GM21390 (cell line): ENCODE measurements at regions not wholly inside any gene's neighbourhood (a gene's known extent, or its start where the extent isn't known, plus 50 kb on each side); places are given as distances from the start of the nearest gene placed in this dataset.
"Not testable (repeated sequence)": the region's sequence is repeated elsewhere in the genome, so short reads cannot be mapped to it uniquely, and the experiment has no call there.

ENCODE experiments used
- ATAC-seq: cut with Tn5 transposase; IDR thresholded peaks from one replicate; pipeline ENCODE4 v1.9.1; 2021; ENCODE audit not compliant: unreplicated experiment

DNA sequence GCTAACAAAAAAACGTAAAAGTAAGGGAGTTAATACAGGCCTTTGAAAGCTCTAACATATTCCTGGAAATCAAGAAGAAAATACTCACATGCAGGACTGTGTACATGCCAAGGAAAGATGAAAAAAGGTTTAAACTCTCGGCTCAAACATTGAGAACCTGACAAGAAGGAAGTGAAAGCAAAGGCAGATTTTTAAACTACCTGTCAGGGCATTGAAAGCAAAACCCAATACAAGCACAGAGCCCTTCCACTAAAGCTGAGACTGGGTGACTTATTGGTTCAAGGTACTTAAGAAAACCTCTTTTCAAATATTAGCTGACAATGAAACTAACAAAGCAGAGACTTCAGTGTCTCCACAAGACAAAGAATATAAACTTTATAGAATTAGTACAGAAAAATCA, 313.0 kb upstream of the GRID2 start:
- ATAC-seq: peak; percentile 78

DNA sequence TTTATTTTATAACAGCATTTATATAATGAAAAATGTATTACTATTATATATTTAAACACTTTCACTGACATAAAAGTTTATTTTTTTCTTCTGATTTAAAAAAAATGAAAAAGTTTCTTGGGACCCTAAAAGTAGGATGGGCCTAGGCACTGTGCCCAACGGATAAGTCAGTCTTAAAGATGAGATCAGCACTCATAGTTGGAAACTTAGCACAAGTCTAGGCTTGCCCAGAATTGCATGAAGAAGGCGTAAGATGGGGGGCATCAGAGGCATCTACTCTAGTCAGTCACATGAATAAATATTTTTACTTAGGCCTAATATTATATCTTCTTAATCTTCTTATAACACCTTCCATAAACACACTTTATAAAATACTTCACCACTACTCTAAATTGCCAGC, 306.7 kb upstream of the GRID2 start:
- no peak for ATAC-seq

DNA sequence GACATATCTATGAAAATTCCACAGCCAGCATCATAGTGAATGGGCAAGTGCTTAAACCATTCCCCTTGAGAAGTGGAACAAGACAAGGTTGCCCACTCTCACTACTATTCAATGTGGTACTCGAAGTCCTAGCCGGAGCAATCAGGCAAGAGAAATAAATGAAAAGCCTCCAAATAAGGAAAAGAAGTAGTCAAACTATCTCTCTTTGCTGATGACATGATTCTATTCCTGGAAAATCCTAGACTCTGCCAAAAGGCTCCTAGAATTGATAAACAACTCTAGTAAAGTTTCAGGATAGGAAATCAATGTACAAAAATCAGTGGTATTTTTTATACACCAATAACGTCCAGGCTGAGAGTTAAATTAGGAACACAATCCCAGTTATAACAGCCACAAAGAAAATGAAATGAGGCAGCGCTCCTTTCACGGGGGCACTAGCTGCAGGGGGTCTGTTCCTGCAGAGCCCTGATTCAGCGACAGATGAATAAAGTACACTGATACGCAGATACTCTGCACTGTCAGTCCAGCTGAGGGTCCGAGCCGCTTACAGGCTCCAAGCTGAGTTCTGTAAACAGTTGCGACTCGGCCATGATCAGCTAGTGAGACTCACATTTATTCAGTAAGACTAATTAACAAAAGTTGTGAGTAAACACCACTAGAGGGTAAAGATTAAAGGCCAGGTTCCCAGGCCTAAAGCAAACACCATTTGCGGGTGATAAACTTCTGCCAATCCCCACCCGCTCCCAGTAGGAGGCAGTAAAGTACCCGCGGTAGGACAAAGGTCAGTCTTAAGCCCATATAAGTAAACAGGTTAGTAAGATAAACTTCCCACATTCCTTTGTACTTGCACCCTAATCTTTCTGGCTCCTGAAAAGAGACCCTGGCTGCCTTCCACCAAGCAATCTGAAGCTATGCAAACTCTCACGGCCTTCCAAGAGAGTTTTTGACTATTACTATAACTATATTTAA, 290.6 kb upstream of the GRID2 start:
- no peak for ATAC-seq

DNA sequence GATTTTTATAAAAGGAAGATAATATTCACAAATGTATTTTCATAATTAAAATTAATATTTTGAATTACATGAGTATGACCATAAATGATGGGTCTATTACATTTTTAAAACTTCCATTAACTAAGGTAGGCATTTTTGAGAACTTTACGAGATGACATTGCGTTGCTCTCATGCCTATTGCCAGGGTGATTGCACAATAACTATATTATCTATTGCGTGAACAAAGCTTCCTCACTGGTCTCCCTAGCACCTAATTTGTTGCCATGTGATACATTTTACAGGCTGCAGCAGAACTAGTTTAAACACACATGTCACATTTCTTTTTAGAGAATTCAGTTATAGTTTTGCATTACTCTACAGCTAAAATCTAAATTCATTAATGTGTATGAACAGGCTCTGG, 289.7 kb upstream of the GRID2 start:
- no peak for ATAC-seq

DNA sequence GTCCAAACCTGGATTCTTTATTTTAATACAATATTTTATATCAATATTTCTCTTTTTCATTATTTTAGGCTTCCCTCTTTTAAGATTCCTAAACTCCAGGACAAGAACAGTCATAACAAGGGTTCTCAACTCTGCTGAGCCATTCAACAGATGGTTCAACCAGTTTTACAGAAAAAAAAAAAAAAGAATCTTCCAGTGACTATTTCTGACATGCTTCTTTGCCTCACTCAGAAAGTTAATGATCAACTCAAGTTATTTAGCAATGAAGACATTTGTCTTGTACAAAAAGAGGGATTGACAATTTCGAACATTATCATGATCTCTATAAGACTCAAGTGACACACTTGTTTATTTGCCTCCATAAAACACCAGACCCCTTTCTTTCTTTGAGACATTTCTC, 282.6 kb upstream of the GRID2 start:
- no peak for ATAC-seq

DNA sequence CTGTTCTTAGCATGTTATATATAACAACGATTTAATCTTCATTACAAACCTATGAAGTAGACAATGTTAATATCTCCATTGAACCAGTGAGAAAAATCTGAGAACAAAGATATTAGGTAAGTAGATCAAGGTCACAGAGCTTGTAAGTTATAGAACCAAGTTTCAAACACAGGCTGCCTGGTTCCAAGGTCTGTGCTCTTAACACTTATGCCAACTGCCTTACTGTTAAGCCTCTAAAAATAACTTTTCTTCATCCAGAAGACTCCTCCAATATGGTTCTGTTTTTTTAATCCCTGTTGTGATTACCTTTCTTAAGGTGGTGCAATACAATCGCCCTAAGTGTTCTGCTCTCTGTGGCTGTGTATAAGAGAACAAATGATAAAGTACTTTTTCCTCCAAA, 282.0 kb upstream of the GRID2 start:
- no peak for ATAC-seq

DNA sequence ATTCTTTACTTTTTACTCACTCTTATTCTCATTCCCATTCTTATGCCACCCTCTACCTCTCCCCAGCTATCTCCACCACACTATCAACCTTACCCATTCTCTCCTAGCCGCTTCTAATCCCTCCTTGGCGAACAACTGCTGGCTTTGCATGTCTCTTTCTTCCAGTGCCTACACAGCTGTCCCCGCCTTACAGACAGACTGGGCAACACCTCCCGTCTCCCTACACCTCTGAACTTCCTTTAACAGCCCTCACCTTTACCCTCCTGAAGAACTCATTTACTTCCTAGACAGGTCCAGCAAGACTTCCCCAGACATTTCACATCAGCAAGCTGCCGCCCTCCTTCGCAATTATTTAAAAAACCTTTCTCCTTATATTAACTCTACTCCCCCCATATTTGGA, 274.9 kb upstream of the GRID2 start:
- not testable (repeated sequence) for ATAC-seq

DNA sequence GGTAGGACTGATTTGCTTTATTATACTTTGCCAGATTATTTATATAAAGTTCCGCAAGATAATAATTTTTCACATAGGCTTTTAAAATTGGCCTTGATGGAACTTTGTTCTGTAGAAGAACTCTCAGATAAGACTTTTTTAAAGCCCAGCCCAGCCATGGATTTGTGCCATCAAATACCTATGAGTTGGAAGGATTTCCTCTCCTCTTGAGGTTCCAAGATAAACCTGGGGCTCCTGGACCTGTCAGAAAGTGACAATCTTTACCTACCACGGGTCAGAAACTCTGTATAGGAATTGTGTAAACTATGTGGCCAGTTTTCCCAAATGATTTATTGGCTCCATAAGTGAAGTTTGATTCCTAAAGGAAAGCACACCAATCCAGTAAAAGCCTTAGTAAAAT, 271.9 kb upstream of the GRID2 start:
- ATAC-seq: no peak

DNA sequence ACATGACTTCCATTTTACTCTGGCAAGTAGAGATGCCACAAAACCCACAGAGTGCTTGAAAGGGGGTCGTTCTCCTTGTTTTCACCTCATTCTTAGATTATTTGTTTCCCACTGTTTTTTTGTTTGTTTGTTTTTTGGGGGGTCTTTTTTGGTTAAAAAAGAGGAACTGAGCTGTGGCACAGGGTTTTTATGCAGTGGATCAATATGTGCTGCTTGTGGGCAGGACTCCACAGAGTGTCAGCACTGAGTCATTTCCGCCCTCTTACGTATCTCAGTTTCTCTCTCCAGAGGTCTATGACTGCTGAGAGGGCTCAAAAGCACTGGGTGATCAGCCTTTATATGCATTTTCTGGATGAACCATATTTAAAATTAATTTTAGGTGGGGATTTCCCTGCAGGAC, 268.1 kb upstream of the GRID2 start:
- no peak for ATAC-seq

DNA sequence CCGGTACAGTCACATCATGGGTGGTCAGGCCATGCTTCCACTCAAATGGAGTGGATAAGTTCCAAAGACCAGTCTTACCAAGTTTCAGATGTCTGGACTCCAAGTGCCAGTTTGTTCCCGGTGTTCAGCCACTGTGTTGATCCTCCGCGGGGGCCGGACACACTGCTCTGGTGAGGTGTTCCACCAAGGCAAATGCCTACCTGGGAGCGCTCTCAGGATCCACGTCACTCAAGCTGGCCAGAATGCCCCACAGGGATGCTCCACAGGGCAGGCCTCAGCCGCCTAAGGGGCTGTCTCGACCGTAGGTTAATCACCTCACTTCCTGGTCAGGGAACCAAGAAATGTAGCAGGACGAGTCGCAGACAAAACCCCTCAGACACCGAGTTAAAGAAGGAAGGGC, 258.0 kb upstream of the GRID2 start:
- ATAC-seq: no peak

DNA sequence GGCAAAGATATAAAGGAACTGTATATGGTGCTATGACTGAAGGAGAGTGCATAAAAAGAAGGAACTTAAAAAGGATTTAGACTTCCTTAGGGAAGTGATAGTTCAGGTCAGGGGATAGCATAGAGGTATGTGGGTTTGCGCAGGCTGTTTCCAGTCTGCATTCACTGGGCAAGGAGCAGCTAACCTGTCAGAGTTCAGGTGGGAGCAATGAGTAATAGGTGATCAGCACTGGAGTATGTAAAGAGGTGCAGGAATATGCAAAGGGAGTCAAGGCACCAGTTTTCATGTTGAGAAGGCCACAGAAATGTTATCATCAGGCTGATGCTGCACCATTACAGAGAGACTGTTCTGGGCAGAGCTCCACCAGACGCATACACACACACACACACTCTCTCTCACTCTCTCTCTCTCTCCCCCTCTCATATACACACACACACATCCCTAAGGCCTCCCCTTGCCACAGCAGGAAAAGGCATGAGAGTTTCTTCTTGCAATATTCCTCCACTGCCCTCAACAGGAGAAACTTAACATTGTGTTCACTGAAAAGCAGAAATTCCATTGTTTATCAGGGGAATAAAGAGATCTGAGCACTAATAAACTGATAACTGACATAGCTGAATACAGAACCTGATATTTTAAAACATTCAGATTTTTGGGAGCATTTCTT, 256.4 kb upstream of the GRID2 start:
- no peak for ATAC-seq

DNA sequence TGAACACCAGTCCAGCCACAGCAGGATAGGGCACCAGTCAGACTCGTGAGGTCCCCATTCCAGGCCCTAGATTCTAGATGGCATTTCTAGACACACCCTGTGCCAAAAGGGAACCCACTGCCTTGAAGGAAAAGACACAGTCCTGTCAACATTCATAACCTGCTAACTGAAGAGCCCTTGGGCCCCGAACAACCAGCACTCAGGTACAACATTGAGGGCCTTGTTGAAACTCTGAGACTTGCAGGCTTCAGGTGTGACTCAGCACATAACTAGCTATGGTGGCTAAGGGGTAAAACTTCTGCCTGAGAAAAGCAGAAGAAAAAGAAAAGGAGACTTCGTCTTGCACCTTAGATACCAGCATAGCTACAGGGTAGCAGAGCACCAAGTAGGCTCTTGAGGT, 252.9 kb upstream of the GRID2 start:
- ATAC-seq: no peak

DNA sequence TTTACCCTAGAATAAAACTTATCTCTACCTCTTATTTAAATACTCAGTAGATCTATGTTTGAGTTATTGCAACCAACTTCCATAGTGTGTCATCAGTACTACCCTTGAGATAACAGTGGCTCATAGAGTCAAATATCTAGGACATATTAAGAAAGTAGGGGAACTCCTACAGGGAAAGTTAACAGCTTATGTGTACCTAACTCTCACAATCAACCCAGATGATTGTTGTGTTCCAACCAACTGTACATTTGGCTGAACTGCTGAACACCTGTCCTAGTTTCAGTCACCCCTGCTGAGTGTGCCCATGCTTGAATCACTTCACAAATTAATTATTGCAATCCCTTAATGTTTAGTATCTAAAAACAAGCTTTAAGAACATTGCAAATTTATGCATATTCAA, 244.2 kb upstream of the GRID2 start:
- ATAC-seq: no peak

DNA sequence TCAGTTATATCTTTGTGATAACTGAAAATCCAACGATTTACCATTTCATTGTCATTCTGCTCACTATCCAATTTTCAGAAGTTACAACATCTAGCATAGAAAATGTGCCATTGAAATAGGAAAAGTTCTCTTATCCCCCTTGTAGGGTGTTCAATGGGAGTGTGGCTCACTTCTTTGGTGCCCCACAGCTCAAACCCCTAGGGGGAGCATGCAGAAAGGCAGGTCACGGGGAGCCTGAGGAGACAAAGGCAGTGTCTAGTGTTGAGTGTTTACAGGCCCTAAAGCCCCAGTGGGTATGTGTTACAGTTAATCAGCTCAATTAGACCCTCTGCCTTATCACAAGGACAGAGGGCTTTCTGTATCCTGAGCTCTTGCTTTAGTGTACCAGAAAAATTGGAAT, 243.4 kb upstream of the GRID2 start:
- ATAC-seq: no peak

DNA sequence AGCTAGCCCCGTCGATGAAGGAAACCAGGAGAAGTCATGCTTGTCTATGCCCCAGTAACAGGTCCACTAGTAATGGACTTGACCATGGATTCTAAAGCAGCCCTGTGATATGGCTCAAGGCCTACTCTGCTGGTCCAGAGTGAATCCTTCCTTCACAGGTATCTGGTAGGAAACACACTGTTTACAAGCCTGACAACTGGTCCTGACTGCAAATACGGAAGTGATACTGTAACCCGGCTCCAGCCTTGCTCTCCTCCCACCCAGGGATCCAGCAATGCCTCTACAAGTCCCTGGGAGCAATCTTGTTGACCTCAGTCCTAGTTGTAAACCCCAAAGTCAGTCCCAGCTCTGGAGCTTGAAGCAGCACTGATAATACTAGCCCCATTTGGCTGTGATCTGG, 239.2 kb upstream of the GRID2 start:
- ATAC-seq: no peak

DNA sequence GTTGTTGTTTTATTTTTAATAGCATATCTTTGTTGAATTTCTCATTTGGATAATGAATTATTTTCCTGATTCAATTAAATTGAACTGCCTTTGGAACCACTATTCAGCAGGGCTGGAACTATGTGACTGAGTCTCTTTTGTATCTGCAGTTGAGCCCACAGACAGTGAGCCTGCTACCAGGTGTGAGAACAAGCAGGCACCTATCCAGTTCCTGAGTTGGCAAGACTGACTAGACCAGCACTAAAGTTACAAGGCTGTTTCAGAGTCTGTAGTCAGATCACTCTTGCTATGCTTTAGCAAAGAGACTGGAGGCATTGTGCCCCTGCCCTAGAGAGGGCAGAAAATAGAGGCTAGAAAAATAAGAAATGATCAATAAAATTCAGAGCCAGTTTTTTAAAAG, 237.3 kb upstream of the GRID2 start:
- ATAC-seq: no peak

DNA sequence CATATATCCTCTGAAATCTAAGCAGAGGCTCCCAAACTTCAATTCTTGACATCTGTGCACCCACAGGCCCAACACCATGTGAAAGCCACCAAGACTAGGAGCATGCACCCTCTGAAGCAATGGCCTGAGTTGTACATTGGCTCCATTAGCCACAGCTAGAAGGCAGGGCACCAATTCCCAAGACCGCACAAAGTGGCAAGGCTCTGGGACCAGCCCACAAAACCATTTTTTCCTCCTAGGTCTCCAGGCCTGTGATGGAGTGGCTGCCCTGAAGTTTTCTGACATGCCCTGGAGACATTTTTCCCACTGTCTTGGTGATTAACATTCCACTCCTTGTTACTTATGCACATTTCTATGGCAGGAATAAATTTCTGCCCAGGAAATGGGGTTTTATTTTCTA, 232.2 kb upstream of the GRID2 start:
- ATAC-seq: no peak

DNA sequence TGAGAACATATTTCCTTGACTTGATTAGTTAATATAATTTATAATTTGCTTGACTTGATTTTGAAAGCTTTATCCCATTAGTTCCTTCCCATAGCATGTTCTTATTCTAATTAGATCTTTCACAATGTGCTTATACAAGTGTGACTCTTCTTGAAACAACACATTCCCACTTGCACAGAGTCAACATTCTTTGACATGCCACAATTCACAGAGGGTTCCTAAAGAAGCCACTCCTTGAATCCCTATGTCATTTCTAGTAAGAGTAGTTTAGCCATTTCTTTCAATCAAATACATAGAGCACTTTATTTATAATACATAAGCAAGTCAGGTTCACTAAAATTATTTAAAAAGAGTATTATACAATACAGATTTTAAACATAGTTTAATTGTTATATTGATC, 228.9 kb upstream of the GRID2 start:
- ATAC-seq: no peak

DNA sequence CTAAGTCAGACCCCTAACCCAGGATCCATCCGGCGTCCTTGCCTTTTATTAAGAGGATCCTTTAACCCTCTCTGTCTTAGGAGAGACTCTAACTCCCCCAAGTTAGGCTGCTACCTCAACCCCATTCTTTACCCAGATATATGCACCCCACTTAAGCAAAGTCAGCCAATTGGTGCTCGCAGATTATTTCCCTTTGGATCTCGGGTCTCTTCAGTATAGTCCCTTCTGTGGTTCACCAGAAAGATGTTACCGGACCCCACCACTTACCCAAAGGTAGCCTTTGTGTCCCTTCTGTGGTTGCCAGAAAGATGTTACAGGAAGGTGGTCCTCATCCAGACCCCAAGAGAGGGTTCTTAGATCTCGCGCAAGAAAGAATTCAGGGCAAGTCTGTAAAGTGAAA, 212.9 kb upstream of the GRID2 start:
- ATAC-seq: no peak

DNA sequence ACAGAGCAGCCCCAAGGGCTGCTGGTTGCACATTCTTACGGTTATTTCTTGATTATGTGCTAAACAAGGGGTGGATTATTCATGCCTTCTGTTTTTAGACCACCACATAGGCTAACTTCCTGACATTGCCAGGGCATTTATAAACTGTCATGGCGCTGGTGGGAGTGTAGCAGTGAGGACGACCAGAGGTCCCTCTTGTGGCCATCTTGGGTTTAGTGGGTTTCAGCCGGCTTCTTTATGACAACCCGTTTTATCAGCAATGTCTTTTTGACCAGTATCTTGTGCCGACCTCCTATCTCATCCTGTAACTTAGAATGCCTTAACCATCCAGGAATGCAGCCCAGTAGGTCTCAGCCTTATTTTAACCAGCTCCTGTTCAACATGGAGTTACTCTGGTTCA, 212.4 kb upstream of the GRID2 start:
- ATAC-seq: no peak

DNA sequence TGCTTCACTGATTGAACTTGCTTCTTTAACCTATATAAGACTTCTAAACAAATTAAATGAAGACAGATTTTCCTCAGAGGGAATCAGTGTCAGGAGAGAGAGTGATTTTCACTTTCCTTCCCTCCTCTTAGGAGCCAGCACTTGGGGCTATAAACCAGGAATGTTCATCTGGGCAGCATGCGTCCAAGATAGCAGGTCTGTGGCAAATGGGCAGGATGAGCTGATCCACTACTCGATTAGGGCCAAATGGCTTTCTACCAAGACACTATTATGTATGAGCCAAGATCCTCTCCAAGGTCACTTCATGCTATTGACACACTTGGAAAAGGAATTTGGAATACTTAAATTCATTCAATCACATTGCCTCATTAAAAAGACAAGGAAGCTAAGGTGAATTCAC, 203.9 kb upstream of the GRID2 start:
- ATAC-seq: no peak

DNA sequence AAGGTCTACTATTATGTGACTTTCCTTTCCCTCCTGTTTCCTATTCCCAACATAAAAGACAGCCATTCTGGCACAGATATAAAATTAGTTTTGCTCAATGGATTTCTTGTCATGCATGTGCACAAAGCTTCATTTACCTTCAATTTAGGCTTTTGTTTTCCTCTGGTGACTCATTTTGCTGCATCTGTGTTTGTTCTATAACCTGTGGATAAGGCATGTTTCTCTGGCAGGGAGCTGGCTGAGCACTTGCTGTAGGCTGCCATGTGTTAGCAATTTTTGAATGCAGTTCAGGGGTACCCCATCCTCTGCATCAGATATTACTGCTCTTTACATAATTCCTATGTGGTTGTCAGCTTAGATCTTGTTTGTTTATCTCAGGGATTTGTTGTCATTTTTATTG, 202.8 kb upstream of the GRID2 start:
- no peak for ATAC-seq
